Left renal cortex interstitium (tissue), 4 donors: ENCODE measurements at regions not wholly inside any gene's neighbourhood (a gene's known extent, or its start where the extent isn't known, plus 50 kb on each side); places are given as distances from the start of the nearest gene placed in this dataset.
"Not testable (repeated sequence)": the region's sequence is repeated elsewhere in the genome, so short reads cannot be mapped to it uniquely, and the experiment has no call there.

ENCODE experiments used
- DNase-seq, 4 donors: peaks; one replicate each; pipeline ENCODE4 v3.0.0-alpha.2; 2013; ENCODE audit warnings: low read depth in 4 of 4, low spot score in 2 of 4, missing footprints in 1 of 4

- no peak for DNase-seq
These were observed 375.5 kb upstream of the SLITRK5 start for GRCh38 chr13:87295636-87296035.

- DNase-seq = no peak
These were observed 369.1 kb upstream of the SLITRK5 start for GRCh38 chr13:87302034-87302433.

- DNase-seq = no peak
These were observed 368.2 kb upstream of the SLITRK5 start for GRCh38 chr13:87302931-87303330.

- no peak for DNase-seq
These were observed 360.0 kb upstream of the SLITRK5 start for GRCh38 chr13:87311165-87311564.

GRCh38 chr13:87314822-87315221 is 356.3 kb upstream of the SLITRK5 start:
- no peak for DNase-seq

DNA sequence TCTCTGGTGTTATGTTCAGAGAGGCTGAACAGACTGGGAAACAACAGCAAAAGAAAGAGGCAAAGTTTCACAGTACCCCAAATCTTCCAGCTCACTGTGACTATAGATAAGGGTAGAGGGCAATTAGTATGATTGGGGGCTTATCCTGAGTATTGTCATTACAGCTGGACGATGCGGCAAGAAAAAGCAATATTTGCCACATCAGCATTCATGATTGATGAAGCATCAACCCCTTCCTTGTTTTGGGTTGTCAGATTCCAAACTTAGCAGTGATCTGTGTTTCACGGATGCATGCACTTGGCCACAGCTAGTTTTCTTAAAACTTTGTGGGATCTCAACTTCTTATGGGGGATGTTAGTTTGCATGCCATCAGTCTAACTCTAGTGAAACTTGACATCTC is 348.8 kb upstream of the SLITRK5 start:
- no peak for DNase-seq

DNA sequence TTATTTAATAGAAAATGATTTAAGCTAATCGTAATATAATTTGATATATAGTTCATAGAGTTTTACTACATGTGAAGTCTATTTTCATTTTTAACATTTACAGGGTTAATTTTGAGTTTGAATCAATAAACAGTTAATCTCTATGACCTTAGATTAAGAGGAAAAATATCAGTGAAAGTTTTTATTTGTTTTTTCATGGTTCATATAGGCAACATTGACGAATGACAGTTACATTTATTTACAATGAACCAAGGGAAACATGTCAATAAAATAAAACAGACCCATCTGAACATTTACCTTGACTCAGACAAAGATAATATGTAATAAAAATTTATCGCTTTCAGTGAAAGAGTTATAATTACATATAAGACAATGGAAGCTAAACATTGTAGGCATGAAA is 346.6 kb upstream of the SLITRK5 start:
- DNase-seq = no peak

- DNase-seq = no peak
These were observed 340.0 kb upstream of the SLITRK5 start for GRCh38 chr13:87331178-87331577.

- DNase-seq = no peak
These were observed 337.6 kb upstream of the SLITRK5 start for GRCh38 chr13:87333599-87333998.

- DNase-seq = no peak
These were observed 337.0 kb upstream of the SLITRK5 start for GRCh38 chr13:87334176-87334575.

- DNase-seq = not testable (repeated sequence)
These were observed 334.8 kb upstream of the SLITRK5 start for GRCh38 chr13:87336346-87336889.

DNA sequence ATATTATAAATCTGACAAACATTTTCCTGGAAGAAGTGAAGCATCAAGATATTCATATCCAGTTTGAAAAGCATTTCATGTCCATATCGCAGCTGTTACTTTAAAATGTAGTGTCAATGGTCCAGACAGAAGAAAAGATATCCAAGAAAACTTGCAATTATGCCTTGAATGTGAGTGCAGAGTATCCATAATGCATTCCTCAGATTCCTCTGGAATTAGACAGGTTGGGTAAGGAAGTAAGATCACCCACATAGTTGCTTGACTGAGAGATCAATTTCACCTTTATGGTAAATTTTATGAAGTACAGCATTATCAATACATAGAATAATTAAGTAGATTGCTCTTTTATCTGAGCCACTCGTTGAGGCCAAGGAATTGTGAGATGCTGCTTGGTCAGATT is 327.0 kb upstream of the SLITRK5 start:
- DNase-seq = no peak

DNA sequence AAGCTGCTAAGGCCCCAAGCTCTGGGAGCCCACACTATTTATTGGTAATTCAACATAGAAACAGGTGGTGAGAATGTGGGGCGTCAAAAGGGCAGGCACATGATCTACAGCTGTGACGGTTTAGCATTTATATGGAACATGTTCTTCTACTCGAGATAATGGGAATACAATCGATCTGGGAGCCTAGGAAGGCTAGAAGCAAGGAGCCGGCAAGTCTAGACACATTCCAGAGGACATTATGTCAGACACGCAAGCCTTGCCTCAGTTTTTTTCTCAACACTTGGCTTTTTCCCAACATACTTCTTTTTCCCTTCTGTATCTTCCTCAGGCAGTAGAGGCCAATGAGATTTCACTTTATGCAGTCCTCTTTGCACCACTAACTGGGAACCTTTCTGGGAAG is 315.7 kb upstream of the SLITRK5 start:
- no peak for DNase-seq

GRCh38 chr13:87356314-87356713 is 314.9 kb upstream of the SLITRK5 start:
- DNase-seq = no peak

DNA sequence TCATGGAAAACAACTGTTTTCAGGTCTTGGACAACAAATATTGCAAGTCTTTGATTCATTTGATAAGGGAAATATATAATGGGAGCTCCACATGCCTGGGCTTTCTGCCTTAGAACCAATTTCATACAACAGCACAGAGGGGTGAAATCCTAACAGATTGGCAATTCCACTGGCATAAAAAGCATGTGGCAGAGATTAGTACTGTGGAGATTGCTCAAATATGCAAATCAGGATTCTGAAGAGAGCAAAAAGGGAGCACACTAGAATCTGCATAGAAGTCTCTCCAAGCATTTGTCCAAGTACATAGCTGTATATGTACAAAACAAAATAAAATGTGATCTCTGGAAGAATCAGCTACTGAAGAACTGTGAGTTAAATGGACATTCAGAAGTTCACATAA is 312.9 kb upstream of the SLITRK5 start:
- no peak for DNase-seq

- DNase-seq = no peak
These were observed 310.0 kb upstream of the SLITRK5 start for GRCh38 chr13:87361216-87361615.

GRCh38 chr13:87368639-87369038 is 302.5 kb upstream of the SLITRK5 start:
- no peak for DNase-seq

GRCh38 chr13:87376081-87376480 is 295.1 kb upstream of the SLITRK5 start:
- no peak for DNase-seq

- DNase-seq = no peak
These were observed 287.1 kb upstream of the SLITRK5 start for GRCh38 chr13:87384099-87384498.

- DNase-seq = no peak
These were observed 277.8 kb upstream of the SLITRK5 start for GRCh38 chr13:87393358-87393757.

GRCh38 chr13:87398047-87398446 is 273.1 kb upstream of the SLITRK5 start:
- no peak for DNase-seq

DNA sequence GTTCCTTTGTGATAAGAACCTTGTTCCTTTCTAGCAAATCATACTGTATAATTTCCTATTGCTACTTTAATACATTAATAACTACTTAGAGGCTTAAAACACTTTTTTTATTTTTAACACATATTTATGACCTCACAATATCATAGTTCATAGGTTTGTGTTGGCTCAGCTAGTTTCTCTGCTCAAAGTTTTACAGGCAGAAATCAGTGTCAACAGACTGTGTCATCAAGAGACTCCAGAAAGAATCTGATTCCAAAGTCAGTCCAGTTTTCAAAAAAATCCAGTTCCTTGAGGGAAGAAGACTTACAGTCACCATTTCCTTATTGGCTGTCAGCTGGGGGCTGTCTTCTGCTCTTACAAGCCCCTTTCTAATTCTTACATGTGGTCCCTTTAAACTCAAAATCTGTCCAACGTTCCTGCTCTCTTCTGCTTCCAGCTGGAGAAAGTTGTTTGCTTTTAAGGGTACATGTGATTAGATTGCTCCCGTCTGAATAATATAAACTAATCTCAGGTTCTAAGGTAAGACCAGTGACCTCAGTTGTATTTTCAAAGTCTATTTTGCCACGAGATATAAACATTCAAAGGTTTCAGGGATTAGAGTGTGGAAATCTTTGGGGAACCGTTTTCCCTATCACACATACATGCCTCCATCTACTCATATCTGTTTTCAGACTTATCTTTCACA is 267.3 kb upstream of the SLITRK5 start:
- DNase-seq = no peak

DNA sequence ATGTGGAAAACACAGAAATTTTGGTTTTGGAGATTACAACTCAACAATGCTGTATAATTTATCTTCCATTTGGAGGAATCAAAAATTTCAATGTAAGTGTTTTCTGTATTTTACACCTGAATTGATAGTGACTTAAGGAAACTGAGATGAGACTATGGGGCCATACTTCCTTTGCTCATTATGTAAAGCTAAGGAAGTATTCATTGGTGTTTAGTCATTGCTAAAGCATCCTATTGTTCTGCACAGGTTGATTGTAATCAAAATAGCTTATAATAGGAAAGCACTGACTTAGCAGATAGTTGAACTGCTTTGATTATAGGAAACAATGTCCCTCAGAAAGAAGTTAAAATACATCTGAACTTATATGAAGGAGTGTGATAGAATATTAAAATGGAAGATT is 244.4 kb upstream of the SLITRK5 start:
- no peak for DNase-seq
